ENCODE measurements at regions not wholly inside any gene's neighbourhood (a gene's known extent, or its start where the extent isn't known, plus 50 kb on each side); places are given as distances from the start of the nearest gene placed in this dataset.
"Not testable (repeated sequence)": the region's sequence is repeated elsewhere in the genome, so short reads cannot be mapped to it uniquely, and the experiment has no call there.

DNA sequence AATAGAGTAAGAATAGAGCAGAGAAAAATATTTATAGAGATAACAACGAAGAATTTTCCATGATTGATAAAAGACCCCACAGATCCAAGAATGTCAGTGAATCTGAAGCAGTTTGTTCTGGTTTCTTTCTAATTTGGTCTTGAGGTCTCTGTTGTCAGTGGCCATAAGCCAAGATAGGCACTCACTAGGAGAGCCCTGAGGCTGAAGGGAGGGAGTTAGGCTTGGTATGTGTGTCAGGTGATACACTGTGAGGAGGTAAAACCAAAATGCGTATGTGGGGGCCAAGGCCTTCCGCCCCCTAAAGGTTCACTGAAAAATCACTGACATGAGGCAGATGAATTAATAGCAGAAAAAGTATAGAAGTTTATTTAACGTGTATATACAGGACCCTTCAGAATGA is 382.3 kb upstream of the HTR2C start:
- TF ChIP-seq, protein P1, sequence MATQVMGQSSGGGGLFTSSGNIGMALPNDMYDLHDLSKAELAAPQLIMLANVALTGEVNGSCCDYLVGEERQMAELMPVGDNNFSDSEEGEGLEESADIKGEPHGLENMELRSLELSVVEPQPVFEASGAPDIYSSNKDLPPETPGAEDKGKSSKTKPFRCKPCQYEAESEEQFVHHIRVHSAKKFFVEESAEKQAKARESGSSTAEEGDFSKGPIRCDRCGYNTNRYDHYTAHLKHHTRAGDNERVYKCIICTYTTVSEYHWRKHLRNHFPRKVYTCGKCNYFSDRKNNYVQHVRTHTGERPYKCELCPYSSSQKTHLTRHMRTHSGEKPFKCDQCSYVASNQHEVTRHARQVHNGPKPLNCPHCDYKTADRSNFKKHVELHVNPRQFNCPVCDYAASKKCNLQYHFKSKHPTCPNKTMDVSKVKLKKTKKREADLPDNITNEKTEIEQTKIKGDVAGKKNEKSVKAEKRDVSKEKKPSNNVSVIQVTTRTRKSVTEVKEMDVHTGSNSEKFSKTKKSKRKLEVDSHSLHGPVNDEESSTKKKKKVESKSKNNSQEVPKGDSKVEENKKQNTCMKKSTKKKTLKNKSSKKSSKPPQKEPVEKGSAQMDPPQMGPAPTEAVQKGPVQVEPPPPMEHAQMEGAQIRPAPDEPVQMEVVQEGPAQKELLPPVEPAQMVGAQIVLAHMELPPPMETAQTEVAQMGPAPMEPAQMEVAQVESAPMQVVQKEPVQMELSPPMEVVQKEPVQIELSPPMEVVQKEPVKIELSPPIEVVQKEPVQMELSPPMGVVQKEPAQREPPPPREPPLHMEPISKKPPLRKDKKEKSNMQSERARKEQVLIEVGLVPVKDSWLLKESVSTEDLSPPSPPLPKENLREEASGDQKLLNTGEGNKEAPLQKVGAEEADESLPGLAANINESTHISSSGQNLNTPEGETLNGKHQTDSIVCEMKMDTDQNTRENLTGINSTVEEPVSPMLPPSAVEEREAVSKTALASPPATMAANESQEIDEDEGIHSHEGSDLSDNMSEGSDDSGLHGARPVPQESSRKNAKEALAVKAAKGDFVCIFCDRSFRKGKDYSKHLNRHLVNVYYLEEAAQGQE (IDR thresholded peaks at IDR 0.05; ENCODE audit: insufficient replicate concordance, low read depth): no peak
- TF ChIP-seq POLR2AphosphoS5 (IDR thresholded peaks at IDR 0.05; ENCODE audit: low read depth) (no peak), GABPA (IDR thresholded peaks at IDR 0.05; ENCODE audit: low read depth) (no peak), SPI1 (IDR thresholded peaks at IDR 0.05; ENCODE audit: borderline replicate concordance, low read depth) (no peak)
- TF ChIP-seq, protein P2, sequence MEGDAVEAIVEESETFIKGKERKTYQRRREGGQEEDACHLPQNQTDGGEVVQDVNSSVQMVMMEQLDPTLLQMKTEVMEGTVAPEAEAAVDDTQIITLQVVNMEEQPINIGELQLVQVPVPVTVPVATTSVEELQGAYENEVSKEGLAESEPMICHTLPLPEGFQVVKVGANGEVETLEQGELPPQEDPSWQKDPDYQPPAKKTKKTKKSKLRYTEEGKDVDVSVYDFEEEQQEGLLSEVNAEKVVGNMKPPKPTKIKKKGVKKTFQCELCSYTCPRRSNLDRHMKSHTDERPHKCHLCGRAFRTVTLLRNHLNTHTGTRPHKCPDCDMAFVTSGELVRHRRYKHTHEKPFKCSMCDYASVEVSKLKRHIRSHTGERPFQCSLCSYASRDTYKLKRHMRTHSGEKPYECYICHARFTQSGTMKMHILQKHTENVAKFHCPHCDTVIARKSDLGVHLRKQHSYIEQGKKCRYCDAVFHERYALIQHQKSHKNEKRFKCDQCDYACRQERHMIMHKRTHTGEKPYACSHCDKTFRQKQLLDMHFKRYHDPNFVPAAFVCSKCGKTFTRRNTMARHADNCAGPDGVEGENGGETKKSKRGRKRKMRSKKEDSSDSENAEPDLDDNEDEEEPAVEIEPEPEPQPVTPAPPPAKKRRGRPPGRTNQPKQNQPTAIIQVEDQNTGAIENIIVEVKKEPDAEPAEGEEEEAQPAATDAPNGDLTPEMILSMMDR (IDR thresholded peaks at IDR 0.05; ENCODE audit: insufficient read depth, low read length): no peak
- H3K27me3 ChIP-seq (ENCODE audit: insufficient read depth, poor library complexity, severe bottlenecking): no peaks in the 10 kb centered on the region

DNA sequence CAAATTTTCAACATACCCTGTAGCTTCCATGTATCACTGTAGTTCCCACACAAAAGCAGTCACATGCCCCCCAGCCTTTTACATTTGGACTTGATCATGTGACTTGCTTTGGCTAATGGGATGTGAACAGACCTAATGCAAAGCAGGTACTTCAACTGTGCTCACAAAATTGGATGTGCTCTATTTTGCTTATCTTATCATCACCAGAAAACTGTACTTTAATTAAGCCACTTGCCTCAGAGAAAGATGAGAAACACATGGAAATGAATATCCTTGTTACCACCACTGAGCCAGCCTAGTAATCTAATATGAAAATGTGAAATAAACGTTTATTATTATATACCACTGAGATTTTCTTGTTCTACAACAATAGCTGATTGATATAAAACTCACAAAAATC is 402.7 kb upstream of the HTR2C start:
- no peak for TF ChIP-seq SPI1 (IDR thresholded peaks at IDR 0.05; ENCODE audit: borderline replicate concordance, low read depth)
- TF ChIP-seq, protein P1 (IDR thresholded peaks at IDR 0.05; ENCODE audit: insufficient replicate concordance, low read depth): no peak
- no peak for TF ChIP-seq GABPA (IDR thresholded peaks at IDR 0.05; ENCODE audit: low read depth)
- TF ChIP-seq, protein P2 (IDR thresholded peaks at IDR 0.05; ENCODE audit: insufficient read depth, low read length): no peak
- no peak for TF ChIP-seq POLR2AphosphoS5 (IDR thresholded peaks at IDR 0.05; ENCODE audit: low read depth)
- no peak overlapping the region for H3K4me3 ChIP-seq (replicated peaks; ENCODE audit: insufficient read depth, low read length)
- no peaks in the 10 kb centered on the region for H3K27me3 ChIP-seq (ENCODE audit: insufficient read depth, poor library complexity, severe bottlenecking)
- DNase-seq (ENCODE audit: low read depth in 1 of 2, low spot score in 1 of 2): no peak
- no peak overlapping the region for H3K27ac ChIP-seq (replicated peaks)

More for the DNA sequence above, 382.3 kb upstream of the HTR2C start:
- no peak for DNase-seq (ENCODE audit: low read depth in 1 of 2, low spot score in 1 of 2)
- Histone ChIP-seq H3K27ac (replicated peaks) (no peak overlapping the region), H3K4me3 (replicated peaks; ENCODE audit: insufficient read depth, low read length) (no peak overlapping the region)

- DNase-seq (ENCODE audit: low read depth in 1 of 2, low spot score in 1 of 2): no peak
- Histone ChIP-seq H3K27me3 (ENCODE audit: insufficient read depth, poor library complexity, severe bottlenecking) (no peaks in the 10 kb centered on the region), H3K4me3 (replicated peaks; ENCODE audit: insufficient read depth, low read length) (no peak overlapping the region), H3K27ac (replicated peaks) (no peak overlapping the region)
- TF ChIP-seq POLR2AphosphoS5 (IDR thresholded peaks at IDR 0.05; ENCODE audit: low read depth): no peak
- TF ChIP-seq, protein P1 (IDR thresholded peaks at IDR 0.05; ENCODE audit: insufficient replicate concordance, low read depth): no peak
- no peak for TF ChIP-seq SPI1 (IDR thresholded peaks at IDR 0.05; ENCODE audit: borderline replicate concordance, low read depth)
- TF ChIP-seq, protein P2 (IDR thresholded peaks at IDR 0.05; ENCODE audit: insufficient read depth, low read length): no peak
- no peak for TF ChIP-seq GABPA (IDR thresholded peaks at IDR 0.05; ENCODE audit: low read depth)
Measured at GRCh38 chrX:114178126-114178525, 405.8 kb upstream of the HTR2C start.

DNA sequence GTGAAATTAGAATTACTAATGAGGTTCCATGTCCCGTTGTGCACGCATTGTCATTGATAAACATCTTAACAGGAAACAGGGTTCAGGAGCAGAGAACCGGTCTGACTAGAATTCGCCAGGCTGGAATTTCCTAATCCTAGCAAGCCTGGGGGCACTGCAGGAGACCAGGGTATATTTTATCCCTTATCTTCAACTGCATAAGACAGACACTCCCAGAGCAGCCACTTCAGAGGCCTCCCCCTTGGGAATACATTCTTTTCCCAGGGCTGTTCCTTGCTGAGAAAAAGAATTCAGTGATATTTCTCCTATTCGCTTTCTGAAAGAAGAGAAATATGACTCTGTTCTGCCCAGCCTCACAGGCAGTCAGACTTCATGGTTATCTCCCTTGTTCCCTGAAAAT is 416.6 kb upstream of the HTR2C start:
- not testable (repeated sequence) for H3K27me3 ChIP-seq (ENCODE audit: insufficient read depth, poor library complexity, severe bottlenecking); H3K4me3 ChIP-seq (replicated peaks; ENCODE audit: insufficient read depth, low read length); H3K27ac ChIP-seq (replicated peaks); DNase-seq (ENCODE audit: low read depth in 1 of 2, low spot score in 1 of 2)
